Erythroblast (primary cell): ENCODE measurements at regions not wholly inside any gene's neighbourhood (a gene's known extent, or its start where the extent isn't known, plus 50 kb on each side); places are given as distances from the start of the nearest gene placed in this dataset.

Experiments
- GATA1 ChIP-seq: IDR thresholded peaks from 2 replicates; pipeline ENCODE4 v1.6.1; 2011; ENCODE audit warnings: low read depth, mild to moderate bottlenecking, control low read depth, low read length, moderate library complexity
- POLR2A ChIP-seq: IDR thresholded peaks from 2 replicates; pipeline ENCODE4 v1.6.1; 2011; ENCODE audit warnings: mild to moderate bottlenecking, low read length

DNA sequence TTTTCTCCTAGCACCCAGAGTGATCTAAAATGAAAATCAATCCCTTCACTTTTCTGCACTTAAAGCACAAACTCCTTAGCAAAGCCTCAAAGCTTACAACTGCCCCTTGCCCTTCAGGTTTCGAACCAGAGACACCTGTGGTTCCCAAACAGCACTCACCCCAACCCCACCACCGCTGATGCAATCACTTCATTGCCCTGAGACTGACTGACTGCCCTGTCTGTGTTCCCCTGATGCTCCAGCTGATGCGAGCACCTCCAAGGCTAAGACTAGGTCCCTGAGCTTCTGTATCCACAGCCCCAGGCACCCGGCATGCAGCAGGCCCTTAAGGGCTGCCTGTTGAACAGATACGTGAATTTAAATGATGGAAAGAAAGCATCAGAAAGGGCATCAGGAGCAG is 127.3 kb downstream of the ZNF621 start:
- TF ChIP-seq POLR2A (no peak), GATA1 (no peak)
